COR-L47 (cell line): ENCODE measurements at regions not wholly inside any gene's neighbourhood (a gene's known extent, or its start where the extent isn't known, plus 50 kb on each side); places are given as distances from the start of the nearest gene placed in this dataset.

Experiments
- DNase-seq: peaks from one replicate; lab custom pipeline; 2025; lab: John Stamatoyannopoulos, UW

DNA sequence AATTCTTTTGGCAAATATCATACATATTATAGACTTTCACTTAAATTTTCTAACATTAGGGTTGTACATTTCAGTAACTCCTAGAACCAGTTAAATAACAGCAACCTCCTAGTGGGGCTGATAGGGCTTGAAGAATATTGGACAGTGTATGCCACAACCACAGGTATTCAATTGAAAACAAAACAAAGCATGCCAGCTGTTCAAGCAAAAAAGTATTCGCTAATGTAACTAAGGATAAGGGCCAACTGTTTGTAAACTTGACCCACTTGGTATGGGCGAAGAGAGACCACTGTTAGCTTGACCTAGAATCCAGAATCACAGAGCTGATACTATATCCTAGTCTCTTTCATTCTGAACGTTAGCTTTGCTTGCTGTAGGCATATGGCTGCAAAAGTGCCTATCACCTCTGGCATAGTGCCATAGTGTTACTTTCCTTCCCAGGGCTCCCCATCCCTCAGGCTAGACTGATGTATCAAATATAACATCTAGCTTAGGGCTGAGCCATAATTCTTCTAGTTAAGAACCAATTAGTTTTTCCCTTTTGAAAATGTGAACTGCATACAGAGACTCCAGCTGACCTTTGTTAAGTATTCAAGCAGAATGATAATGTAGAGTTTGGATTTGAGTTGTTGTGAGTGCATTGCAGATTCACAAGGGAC lies 458.8 kb upstream of the NRXN1 start:
- peak; percentile 27 for DNase-seq

DNA sequence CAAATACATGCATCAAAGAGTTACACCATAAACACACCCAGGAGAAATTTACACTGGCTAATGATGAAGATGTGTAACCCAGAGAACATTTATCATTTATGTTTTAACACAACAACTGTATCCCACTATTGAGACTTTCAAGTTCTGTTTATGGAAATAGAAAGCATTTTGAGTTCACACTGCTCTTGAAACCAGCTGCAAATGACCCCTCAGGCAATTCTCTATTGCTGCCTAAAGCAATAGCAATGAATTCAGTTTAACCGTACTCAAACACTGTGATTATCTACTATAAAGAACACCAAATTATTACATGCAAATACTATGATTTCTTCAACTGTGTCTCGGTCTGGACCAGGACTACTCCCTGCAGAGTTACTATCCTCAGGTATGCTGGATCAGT lies 452.7 kb upstream of the NRXN1 start:
- no peak for DNase-seq

DNA sequence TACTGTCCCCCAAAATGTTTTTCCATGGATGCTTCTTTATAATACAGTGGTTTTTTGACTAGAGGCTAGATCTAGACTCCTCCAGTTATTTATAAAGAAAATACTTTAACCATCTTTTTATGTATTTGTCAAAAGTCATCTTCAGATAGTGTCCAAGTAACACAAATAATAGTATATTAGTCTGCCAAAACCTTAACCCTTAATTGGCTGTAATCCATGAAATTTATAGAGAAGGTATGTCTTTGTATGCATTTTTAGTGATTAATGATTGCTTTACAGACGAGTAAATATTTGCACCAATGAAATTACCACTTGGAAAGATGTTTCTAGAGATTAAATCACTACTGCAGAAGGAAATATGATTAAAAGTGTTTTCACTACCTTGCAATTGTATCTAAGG lies 451.8 kb upstream of the NRXN1 start:
- DNase-seq: no peak

DNA sequence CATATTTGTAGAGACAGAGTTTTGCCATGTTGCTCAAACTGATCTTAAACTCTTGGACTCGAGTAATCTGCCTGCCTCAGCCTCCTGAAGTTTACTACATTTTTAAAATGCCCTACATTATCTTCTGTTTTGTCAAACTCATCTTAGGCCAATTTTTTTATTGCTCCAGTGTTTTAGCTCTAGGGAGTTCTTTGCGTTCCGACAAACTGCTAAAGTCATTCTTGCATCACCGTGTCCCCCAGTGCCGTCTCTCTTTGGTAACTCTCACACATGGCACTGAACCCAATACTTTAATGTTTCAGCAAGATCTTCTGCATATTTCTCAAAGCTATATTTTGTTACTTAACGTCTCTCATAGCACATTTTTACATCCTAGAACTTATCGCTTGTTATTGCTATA lies 440.9 kb upstream of the NRXN1 start:
- no peak for DNase-seq

DNA sequence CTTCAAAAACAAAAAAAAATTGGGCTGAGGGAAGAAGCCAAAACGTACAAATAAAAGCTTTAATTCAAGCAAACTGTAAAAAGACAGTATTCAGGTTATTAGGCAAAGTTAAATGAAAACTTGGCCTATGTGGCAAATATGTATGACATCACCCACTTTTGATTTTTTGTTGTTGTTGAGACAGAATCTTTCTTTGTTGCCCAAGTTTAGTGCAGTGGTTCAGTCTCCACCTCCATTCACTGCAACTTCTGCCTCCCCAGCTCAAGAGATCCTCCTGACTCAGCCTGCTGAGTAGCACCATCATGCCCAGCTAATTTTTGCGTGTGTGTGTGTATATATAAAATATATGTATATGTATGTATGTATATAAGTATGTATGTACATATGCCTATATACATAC lies 440.4 kb upstream of the NRXN1 start:
- no peak for DNase-seq

DNA sequence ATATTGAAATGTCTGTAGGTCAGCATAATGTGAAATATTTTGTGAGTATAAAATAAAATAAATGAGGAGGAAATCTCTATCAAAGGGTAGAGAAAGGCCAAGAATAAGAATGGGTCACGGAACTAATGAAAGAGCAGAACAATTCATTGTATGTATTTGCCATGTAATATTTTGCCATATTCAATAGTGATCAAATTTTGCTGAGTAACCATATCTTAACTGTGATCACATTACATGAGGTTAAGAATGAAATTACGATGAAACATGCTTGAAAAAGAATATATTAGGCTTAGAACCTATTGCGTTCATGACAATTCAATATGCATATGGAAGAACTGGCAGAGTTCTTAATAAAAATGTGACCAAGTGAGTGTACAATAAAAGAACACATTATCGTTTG lies 437.2 kb upstream of the NRXN1 start:
- no peak for DNase-seq

DNA sequence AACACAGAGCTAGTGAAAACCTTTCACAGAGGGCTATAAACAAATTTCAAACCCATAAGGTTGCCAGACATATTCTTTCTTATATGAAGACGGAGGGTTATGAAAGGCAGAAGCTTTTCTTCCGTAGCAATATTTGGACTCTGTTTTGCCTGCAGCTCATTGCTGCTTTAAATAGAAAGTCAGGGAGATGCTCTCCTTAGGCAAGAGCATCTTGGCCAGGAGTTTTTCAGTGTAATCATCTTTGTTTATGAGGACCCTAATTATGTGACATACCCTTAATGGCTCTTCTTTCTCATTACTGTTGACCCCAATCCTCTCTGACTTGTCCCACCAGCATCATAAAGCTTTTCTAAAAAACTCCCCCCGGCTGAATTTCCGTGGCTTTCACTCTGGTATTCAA lies 433.4 kb upstream of the NRXN1 start:
- DNase-seq: no peak

DNA sequence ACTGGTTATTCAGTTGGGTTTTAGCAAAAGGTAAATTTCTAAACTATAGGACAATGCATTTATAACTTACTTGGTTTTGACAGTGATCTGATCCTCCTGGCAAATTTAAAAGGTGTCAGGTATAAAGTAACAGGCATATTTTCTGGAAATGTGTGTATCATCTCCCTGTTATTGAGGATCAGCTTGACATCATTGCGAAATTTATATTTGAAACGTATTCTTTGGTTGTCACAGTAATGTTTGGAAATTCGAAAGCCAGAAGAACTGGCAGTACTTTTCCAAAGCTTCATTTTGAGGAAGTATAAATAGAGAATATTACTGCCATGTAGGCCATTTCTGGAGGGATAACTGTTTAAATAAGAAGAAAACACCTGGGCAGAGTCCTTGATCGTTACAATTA lies 422.2 kb upstream of the NRXN1 start:
- no peak for DNase-seq

DNA sequence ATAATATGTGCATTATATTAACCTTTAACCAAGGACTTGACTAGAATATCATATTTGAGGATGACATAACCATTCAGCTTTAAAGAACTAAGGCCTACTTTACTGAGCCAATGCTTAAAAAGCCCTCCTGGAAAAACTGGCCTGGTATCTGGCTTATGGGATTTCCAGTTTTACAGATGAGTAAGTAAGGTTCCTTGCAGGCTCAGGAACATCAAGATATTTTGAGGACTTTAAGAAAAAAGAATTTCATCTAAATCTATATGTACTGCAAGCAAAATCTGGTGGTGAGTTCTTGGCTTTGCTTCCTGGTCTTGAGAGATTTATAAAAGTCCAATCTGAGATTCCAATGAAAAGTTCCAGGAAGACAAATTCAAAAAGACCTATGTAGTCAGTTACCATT lies 417.0 kb upstream of the NRXN1 start:
- no peak for DNase-seq

DNA sequence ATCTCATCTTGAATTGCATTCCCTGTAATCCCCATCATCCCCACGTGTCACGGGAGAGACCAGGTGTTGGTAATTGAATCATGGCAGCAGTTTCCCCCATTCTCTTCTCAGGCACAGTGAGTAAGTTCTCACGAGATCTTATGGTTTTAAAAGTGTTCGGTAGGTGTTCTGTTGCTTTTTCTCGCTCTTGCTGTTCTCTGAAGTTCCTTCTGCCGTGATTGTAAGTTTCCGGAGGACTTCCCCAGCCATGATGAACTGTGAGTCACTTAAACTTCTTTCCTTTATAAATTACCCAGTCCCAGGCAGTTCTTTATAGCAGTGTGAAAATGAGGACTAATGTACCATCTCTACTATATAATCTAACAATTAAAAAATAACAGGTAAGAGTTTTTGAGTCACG lies 409.9 kb upstream of the NRXN1 start:
- no peak for DNase-seq

DNA sequence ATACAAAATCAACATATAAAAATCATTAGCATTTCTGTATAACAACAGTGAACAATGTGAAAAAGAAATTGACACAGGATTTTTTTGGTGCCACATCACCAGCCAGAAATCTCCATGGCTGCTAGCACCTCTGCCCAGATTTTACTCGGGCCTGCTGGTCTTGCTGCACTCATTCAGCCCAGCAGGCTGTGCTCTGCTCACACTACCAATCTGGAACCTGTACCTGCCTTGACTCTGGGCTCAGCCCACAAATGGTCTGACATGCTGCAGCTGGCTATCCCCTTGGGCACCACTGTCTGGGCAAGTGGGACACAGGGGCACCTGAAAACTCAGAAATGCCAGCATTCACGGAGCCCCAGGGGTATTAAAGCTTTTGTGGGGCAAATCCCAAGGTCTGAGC lies 392.5 kb upstream of the NRXN1 start:
- no peak for DNase-seq

DNA sequence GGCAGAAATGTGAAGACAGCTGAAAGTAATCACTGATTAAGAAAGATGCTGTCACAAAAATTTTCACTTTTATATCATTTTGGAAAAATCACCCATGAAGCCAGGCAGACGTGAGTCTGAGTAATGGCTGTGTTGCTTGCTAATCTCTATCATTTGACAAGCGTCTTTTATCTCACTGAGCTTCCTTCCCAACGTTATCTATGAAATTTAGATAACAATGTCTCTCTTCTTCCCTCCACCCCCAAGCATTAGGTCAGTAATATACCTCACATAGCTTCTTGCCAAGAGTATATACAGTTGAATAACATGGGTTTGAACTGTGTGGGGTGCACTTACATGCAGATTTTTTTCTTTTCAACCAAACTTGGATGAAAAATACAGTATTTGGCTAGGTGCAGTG lies 388.6 kb upstream of the NRXN1 start:
- no peak for DNase-seq

DNA sequence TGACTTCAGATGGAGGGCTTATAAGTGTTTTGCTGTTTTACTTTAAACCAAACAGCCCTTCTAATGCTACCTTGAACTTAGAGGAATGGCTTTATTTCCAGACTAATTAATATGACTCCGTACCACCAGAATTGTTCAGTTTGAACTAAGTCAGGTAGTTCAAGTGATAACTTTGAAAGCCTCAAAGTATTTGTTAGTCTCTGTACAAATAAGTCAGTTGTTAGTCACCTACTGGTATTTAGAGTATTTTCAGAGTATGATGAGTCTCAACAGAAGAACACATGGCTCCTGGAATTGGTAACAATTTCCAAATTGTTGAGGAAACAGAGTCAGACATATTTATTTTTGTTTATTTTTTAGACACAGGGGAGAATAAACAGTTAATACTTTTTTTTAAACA lies 381.8 kb upstream of the NRXN1 start:
- DNase-seq: no peak

DNA sequence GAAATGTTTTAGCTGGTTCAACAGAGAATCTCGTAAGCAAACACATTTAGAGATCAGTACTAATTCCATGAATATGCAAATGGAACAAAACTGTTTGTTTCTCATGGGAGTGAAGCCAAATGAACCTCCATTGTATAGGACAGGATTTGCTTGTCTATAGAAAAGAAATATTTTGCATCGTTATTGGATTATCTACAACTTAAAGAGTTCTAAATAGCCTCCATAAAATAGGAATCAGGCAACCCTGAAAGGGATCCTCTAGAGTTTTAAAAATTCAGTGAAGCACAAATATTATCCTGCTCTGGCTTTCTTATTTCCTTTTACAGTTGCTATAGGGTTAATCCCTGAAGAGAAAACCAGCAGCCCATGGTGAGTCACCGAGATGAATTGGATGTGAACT lies 378.4 kb upstream of the NRXN1 start:
- DNase-seq: no peak

DNA sequence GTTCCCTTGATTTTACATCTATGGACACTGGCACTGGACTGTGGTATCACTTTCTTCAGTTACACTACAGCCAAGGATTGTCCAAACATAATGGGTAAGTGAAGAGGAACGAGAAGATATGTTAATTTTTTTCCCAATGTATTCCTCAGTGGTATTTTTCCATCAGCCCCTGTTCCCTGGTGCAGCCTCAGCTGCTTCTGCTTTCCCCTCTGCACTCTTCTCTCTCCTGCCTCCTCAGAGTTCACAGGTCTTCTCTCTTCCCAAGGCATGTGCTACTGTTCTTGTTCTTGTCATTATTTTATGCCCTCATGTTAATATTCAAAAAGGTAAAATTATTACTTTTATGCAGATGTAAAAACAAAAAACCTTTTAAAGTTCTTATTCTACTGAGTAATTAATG lies 378.0 kb upstream of the NRXN1 start:
- no peak for DNase-seq

DNA sequence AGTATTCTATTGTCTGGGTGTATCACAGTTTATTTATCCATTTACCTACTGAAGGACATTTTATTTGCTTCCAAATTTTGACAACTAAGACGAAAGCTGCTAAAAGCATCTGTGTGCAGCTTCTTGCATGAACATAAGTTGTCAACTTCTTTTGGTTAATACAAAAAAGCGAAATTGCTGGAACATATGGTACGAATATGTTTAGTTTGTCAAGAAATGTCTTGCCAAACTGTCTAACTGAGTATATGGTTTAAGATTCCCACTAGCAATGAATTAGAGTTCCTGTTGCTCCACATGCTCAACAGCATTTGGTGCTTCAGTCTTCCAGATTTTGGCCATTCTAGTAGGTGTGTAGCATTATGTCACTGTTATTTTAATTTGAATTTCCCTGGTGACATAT lies 372.3 kb upstream of the NRXN1 start:
- DNase-seq: no peak

DNA sequence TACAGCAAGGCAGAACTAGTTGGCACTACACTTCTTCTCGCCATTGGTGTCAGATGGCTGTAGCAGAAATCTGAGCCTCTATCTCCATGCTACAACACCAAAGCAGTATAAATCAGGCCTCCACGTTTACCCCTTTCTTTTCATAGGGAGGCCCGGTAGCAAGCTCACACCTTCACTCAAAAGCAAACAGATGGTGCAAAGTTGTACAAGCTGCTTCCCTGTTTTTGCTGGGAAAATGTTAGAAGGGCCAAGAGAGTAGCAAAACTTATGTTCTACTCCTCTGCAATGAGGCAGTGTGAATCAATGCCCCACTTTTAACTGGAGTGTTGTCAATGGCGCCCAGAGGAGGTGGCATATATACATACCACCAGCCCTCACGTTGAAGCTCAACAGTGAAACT lies 369.6 kb upstream of the NRXN1 start:
- DNase-seq: no peak

DNA sequence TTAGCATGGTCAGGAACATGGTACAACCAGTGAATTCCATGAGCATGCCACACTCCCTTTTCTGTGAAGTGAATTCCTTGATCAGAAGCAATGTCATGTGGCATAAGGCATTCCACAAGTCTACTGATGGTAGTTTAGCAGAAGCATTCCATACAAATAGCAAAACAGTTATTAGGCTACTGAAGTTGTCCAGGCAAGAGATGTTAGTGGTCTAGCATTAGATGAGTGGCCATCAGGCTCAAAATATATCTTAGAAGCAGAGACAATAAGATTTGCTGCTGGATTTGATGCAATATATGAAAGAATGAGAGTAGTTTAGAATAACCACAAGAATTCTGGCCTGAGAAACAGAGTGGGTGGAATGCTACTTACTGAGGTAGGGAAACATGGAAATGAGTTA lies 355.3 kb upstream of the NRXN1 start:
- no peak for DNase-seq

DNA sequence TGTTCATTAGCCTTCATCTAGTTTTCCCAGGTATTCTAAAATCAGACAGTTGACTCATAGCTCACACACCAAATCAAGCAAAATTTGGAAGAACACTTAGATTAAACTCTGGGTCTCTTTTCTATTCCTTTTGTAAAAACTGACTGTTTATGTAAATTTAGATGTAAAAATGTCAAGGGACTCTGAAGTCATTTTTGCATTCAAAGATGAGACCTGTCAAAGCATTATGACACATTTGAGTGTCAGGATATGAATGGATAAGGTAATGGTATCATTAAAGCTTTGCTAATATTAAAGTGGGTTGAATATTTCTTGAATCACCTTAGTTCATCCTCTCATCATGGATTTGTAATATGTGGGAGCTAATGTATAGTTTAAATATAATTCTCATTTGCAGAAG lies 348.1 kb upstream of the NRXN1 start:
- DNase-seq: no peak

DNA sequence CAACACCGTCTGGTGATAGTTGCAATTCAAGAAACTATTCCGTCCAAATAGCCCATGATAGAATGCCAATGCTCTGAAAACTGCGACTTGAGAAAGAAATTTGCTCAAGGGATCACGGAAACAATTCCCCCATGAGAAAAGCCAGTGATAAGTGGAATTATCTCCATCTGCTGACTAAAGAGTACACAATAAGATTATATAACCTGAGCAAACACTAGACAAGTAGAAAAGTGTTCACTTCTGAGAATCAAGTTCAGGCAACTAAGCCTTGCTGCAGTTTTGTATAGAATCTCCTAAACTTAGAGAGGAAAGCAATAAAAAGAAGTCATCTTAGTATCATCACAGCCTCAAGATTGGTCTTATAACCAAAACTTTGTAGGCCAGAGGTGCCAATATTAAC lies 336.3 kb upstream of the NRXN1 start:
- DNase-seq: no peak

DNA sequence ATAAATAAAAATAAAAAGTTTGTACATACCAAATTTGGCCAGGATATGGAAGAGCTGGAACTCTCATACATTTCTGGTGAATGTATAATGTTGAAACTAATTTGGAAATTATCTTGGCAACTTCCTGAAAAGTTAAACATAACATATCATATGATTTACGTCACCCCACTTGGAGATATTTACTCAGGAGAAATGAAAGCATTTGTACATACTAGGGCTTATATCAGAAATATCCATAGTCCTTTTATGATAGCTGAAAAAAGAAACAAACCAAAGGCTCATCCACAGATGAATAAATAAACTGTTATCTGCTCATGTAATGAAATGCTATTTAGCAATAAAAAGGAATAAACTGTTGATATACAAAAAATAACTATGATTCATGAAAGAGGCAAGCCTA lies 318.2 kb upstream of the NRXN1 start:
- DNase-seq: no peak

DNA sequence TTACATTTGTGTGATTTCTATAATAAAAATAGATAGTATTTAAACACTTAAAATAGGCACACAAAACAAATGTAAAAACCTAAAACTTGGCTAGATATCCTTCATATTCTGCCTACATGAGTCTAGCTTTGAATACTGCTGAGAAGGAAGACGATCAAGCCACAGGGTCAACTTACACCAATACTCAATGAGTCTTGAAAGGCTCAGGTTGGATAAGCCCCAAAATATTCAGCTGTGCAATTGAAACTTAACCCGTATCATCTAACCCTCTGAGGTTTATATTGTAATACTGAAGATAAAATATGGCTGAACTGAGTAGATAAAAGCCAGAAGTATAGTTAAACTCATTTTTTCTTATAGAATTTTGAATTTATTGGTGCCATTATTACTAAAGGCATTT lies 313.0 kb upstream of the NRXN1 start:
- no peak for DNase-seq

DNA sequence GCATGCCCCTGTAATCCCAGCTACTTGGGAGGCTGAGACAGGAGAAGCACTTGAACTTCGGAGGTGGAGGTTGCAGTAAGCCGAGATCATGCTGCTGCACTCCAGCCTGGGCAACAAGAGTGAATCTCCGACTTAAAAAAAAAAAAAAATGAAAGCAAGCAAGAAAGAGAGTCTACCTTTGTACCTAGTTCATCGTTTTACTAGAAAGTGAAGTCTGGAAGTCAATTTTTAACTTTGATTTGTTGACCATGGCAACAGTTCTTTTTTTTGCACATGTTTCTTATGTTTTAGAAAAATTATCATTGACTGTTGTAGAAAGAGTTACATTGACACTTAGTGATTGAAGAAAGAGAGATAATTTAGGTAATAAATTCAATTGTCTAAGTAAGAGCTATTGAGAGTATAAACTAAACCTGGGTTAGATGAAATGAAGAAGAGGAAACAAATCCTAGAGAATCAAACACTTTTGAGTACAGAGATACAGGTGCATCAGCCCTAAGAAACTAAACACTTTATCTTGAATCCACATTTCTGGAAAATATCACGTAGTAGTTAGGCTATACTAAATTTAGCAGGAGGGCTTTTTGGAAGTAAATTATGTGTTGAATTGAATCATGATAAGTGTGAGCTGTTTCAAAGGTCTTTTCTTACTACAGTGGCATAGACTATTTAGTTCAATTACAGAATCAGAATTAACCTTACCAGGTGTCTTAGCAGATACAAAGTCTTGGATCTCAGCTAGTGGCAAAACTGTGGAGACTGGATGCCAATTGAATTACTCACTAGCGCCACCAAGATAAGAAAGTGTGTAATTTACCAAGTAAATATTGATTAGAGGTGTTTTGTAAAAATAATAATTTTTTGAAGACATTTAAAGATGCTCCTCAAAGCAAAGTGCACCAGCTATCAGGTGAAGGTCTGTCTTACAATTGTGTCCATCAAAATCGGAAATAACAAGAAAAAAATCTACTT lies 303.4 kb upstream of the NRXN1 start:
- DNase-seq: no peak

DNA sequence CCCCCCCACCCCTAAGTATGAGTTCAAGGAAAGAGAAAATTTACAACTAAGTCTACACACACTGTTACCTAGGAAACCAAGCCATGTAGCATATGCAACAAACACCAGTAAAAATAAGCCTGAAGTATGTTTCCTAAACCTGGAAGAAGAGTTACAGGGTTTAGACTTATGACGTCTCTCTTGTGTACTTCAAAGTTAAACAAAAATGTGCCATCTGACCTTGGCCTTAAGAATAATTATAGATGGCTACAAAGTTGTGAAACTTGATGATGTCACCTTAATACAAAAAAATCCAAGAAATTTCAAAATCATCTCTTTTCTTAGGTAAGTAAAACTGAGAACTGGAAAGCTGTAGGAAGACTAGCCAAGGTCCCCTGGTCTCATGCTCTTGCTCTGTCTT lies 297.6 kb upstream of the NRXN1 start:
- DNase-seq: no peak
